Astrocyte of the cerebellum (primary cell): ENCODE measurements at regions not wholly inside any gene's neighbourhood (a gene's known extent, or its start where the extent isn't known, plus 50 kb on each side); places are given as distances from the start of the nearest gene placed in this dataset.

Source experiments
- DNase-seq: peaks from one replicate; pipeline ENCODE4 v3.0.0-alpha.2; 2011; ENCODE audit warnings: low read depth
- H3K4me3 ChIP-seq: 2 replicates; pipeline ENCODE4 v1.5.1; 2011; ENCODE audit warnings: mild to moderate bottlenecking, low read depth, low read length, moderate library complexity
- in situ Hi-C: cut with HindIII; loops from 2 replicates; pipeline ENCODE4 v1.10.0; 2017; ENCODE audit warnings: low sequenced_read_pairs
- TF ChIP-seq, protein P1 (sequence below): IDR thresholded peaks from 2 replicates; pipeline ENCODE4 v1.5.1; 2012; ENCODE audit warnings: low read length, low read depth, moderate library complexity, mild to moderate bottlenecking; ENCODE audit errors: missing control alignments

DNA sequence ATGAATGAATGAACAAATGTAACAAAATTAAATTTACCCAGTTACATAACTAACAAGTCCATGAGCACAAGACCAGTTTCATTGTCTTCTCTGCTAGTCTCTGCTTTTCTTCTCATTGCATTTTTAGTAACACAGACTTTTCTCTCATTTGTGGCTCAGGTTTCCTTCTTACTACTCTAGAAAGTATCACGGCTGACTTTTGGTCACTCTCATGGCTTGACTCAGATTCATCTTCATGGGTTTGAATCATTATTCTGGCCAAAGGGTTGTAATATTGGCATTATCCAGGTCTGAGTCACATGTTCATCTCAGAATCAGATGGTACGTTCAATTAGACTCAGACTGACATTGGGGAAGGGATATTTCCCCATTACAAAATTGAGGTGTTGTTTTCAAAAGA is 121.5 kb upstream of the SATB1 start:
- H3K4me3 ChIP-seq: no peak overlapping the region
- TF ChIP-seq, protein P1, sequence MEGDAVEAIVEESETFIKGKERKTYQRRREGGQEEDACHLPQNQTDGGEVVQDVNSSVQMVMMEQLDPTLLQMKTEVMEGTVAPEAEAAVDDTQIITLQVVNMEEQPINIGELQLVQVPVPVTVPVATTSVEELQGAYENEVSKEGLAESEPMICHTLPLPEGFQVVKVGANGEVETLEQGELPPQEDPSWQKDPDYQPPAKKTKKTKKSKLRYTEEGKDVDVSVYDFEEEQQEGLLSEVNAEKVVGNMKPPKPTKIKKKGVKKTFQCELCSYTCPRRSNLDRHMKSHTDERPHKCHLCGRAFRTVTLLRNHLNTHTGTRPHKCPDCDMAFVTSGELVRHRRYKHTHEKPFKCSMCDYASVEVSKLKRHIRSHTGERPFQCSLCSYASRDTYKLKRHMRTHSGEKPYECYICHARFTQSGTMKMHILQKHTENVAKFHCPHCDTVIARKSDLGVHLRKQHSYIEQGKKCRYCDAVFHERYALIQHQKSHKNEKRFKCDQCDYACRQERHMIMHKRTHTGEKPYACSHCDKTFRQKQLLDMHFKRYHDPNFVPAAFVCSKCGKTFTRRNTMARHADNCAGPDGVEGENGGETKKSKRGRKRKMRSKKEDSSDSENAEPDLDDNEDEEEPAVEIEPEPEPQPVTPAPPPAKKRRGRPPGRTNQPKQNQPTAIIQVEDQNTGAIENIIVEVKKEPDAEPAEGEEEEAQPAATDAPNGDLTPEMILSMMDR: no peak
- DNase-seq: no peak
- in situ Hi-C loops: no loop called here

DNA sequence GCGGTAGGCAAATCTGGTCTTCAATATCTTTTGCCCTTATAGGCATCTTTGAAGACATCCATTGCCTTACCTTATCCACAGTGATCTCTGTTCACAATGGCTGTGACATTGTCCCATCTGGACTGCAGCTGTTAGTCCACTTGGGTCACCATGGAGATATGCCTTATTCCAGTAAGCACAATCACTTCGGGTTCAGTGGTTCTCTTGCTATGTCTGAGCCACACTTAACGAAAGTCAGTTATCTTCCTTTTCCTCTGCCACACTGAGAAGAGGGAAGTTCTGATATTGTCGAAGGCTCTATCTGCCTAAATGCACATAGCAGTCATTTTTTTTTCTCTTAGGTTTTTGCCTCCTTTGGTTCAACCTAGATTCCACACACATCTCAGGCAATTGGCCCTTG is 119.0 kb upstream of the SATB1 start:
- H3K4me3 ChIP-seq: no peak overlapping the region
- in situ Hi-C loops: no loop called here
- TF ChIP-seq, protein P1: no peak
- DNase-seq: no peak

DNA sequence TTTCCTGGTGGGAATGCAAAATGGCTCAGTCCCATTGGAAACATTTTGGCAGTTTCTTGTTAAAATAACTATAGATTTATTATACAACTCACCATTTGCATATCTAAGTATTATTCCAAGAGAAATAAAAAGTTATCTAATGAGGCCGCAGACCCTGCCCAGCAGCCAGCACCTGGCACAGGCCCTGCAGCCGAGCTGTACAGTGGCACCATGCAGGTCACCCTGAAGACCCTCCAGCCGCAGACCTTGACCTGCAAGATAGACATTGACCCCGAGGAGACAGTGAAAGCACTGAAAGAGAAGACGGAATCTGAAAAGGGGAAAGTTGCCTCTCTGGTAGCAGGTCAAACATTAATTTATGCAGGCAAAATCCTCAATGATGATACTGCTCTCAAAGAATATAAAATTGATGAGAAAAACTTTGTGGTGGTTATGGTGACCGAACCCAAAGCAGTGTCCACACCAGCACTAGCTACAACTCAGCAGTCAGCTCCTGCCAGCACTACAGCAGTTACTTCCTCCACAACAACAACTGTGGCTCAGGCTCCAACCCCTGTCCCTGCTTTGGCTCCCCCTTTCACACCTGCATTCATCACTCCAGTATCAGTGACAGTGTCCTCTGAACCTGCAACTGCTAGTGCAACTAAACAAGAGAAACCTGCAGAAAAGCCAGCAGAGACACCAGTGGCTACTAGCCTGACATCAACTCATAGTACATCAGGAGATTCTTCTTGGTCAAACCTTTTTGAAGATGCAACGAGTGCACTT is 113.5 kb upstream of the SATB1 start:
- TF ChIP-seq, protein P1: no peak
- in situ Hi-C loops: no loop called here
- DNase-seq: no peak

DNA sequence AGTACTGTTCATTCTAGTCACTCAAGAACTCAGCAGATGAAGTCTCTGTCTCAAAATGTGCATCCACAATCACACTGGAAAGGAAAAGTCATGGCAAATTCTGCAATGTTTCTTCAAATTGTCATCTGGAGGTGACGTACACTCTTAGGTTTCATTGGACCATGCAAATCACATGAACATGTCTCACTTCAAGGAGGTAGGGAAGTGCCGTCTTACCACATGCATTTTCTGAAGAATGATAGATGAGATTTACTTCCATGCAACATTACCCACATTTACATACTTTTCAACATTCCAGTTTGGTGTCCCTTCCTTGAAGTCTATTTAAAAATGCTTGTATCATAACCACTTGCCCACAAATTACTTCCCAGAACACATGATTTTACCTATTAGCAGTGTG is 107.9 kb upstream of the SATB1 start:
- TF ChIP-seq, protein P1: no peak
- H3K4me3 ChIP-seq: no peak overlapping the region
- no peak for DNase-seq
- in situ Hi-C loops: no loop called here

More for the DNA sequence above, 113.5 kb upstream of the SATB1 start:
- no peak overlapping the region for H3K4me3 ChIP-seq

DNA sequence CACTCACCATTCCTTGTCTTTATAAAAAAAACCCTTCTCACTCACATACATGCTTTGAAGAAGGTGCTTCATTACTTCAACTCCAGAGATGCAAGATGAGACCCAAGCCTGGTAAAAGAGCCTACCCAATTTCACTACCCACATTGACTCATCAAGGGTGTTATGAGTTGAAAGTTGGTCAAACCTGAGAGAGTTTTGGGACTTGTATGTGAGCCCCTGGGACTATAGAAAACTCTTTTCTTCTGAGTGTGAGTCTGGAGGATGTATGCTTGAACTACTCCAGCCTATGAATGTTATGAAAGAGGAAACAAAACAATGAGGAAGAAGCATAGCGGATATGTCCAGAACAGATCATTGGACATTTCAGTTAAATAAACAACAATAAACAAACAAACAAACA is 106.5 kb upstream of the SATB1 start:
- in situ Hi-C loops: no loop called here
- TF ChIP-seq, protein P1: no peak
- DNase-seq: no peak
- H3K4me3 ChIP-seq: no peak overlapping the region

DNA sequence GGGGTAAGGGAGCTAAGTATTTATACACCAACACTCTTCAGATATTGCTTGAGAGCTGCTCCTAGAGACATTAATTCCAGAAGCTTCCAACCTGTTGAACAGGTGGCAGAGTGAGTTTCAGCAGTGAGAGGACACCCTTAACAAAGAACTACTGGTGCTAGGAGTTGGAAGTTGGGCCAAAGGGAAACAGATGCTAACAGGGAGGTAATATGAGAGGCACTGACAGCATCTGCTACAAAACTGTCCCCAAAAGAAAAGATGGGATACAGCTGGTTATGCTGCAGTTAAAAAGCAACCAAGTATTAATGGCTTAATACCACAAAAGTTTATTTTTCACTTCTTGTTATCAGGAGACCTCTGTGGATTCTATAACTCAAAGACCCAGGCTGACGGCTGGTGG is 104.5 kb upstream of the SATB1 start:
- TF ChIP-seq, protein P1: no peak
- no peak overlapping the region for H3K4me3 ChIP-seq
- DNase-seq: no peak
- in situ Hi-C loops: no loop called here
